WTC11 (cell line): ENCODE measurements at regions not wholly inside any gene's neighbourhood (a gene's known extent, or its start where the extent isn't known, plus 50 kb on each side); places are given as distances from the start of the nearest gene placed in this dataset.

Source experiments
- ATF1 ChIP-seq: sonication (generic); formaldehyde crosslinking; IDR thresholded peaks from 2 replicates; pipeline ENCODE4 v1.8.1; 2023; ENCODE audit warnings: mild to moderate bottlenecking, moderate library complexity, missing genetic modification reagents
- ATF6 ChIP-seq: sonication (generic); formaldehyde crosslinking; IDR thresholded peaks from 2 replicates; pipeline ENCODE4 v1.8.1; 2023; ENCODE audit warnings: mild to moderate bottlenecking, missing genetic modification reagents
- CTCF ChIP-seq: fragments of 200-600 bp; IDR thresholded peaks from 2 replicates; pipeline ENCODE4 v1.8.0; 2022; ENCODE audit warnings: antibody characterized with exemption
- ETV6 ChIP-seq: sonication (generic); formaldehyde crosslinking; IDR thresholded peaks from 2 replicates; pipeline ENCODE4 v1.8.1; 2022; ENCODE audit warnings: mild to moderate bottlenecking, missing genetic modification reagents
- HMGXB4 ChIP-seq: sonication (generic); formaldehyde crosslinking; IDR thresholded peaks from 2 replicates; pipeline ENCODE4 v1.8.1; 2023; ENCODE audit warnings: mild to moderate bottlenecking, moderate library complexity, missing genetic modification reagents
- JUN ChIP-seq: sonication (generic); formaldehyde crosslinking; IDR thresholded peaks from 2 replicates; pipeline ENCODE4 v1.8.0; 2023; ENCODE audit warnings: mild to moderate bottlenecking, missing genetic modification reagents
- KAT7 ChIP-seq: sonication (generic); formaldehyde crosslinking; IDR thresholded peaks from 2 replicates; pipeline ENCODE4 v1.8.1; 2023; ENCODE audit warnings: missing genetic modification reagents, mild to moderate bottlenecking, borderline replicate concordance
- MAX ChIP-seq: sonication (generic); formaldehyde crosslinking; IDR thresholded peaks from 2 replicates; pipeline ENCODE4 v1.8.0; 2022; ENCODE audit warnings: mild to moderate bottlenecking, missing genetic modification reagents
- NR3C1 ChIP-seq: sonication (generic); formaldehyde crosslinking; conservative IDR thresholded peaks from 2 replicates; pipeline ENCODE4 v1.8.1; 2023; ENCODE audit warnings: low read depth, mild to moderate bottlenecking, missing genetic modification reagents
- SP1 ChIP-seq: sonication (generic); formaldehyde crosslinking; conservative IDR thresholded peaks from 2 replicates; pipeline ENCODE4 v1.8.1; 2022; ENCODE audit warnings: missing genetic modification reagents
- USF1 ChIP-seq: sonication (generic); formaldehyde crosslinking; IDR thresholded peaks from 2 replicates; pipeline ENCODE4 v1.8.0; 2022; ENCODE audit warnings: mild to moderate bottlenecking, missing genetic modification reagents

- TF ChIP-seq CTCF: no peak
- TF ChIP-seq ATF1 (CRISPR knock-in tag): no peak
- no peak for TF ChIP-seq SP1 (CRISPR knock-in tag)
- no peak for TF ChIP-seq ATF6 (CRISPR knock-in tag)
- no peak for TF ChIP-seq HMGXB4 (CRISPR knock-in tag)
- no peak for TF ChIP-seq KAT7 (CRISPR knock-in tag)
- TF ChIP-seq USF1 (CRISPR knock-in tag): no peak
- TF ChIP-seq MAX (CRISPR knock-in tag): no peak
- no peak for TF ChIP-seq JUN
- TF ChIP-seq NR3C1 (CRISPR knock-in tag): no peak
- no peak for TF ChIP-seq ETV6
Observed at GRCh38 chr15:36221992-36222391, 357.4 kb upstream of the CDIN1 start.
